DMS53 (cell line): ENCODE measurements at regions not wholly inside any gene's neighbourhood (a gene's known extent, or its start where the extent isn't known, plus 50 kb on each side); places are given as distances from the start of the nearest gene placed in this dataset.

Experiments
- DNase-seq: peaks from one replicate; lab custom pipeline; 2025; lab: John Stamatoyannopoulos, UW

DNA sequence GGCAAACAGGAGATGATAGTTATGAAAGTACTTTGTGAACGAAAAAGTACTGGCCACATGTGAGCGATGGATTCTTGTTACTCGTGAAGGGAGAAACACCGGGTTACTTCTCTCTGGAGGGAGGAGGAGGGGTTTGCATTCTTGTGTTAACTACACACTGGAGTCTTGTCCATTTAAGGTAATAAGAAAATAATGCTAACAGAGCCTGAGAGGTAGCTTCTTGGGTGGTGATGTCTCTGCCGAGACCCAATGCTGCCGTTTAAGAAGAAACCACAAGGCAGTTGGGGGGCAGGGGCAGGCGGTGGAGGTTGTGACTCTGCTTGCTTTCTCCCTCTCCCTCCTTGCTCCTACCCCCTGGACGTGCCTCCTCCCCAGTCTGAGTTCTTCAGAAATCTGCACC lies 100.9 kb upstream of the ROPN1 start:
- no peak for DNase-seq

DNA sequence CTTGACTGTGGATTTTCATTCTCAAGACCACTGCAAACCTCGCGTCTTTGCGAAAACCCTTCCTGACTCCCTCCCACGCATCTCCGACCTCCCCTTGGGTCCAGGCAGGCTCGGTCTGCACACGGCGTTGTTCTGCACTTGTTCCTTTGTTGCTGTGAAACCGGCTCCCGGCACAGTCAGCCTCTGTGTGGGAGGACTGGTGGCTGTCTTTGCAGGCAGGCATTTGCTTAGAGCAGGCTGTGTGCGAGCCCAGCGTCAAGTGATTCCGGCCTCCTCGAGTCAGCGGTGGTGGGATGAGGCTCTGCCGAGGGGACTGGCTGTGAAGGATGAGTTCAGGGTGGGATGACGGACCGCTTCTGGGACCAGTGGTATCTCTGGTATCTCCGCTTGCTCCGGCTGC lies 102.6 kb upstream of the ROPN1 start:
- no peak for DNase-seq

DNA sequence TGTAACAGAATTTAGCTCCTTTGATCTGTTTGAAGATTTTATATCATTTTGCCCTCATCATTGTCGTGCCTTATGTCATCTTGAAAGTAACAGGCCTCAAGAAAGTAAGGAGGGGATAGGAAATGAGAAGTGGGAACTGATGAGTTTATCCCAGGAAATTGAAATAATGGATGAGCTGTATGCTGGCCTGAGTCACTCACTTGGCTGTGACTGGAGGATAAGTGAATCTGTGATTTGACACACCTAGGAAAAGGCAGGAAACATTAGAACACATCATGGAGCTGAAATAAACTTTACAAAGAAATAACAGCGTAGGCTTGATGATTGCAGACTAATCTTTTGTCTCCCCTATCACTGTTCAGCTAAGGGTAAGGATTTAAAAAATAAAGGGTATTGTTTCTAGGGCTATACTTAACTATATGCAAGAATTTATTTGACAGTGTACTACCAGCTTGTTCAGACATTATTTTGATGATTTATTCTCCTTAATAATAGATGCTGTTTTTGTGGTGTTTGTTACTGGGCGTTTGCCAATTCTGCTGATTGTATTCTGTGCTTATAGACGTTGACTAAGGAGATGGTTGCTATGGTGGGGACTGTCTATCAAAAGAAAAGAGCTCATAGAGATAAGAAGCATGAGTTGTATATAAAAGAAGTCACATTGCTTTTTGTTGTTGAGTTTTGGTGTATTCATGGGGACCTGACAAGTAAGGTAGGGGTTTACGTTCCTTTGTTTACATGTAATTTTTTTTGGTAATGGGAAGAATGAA lies 105.6 kb upstream of the ROPN1 start:
- no peak for DNase-seq

DNA sequence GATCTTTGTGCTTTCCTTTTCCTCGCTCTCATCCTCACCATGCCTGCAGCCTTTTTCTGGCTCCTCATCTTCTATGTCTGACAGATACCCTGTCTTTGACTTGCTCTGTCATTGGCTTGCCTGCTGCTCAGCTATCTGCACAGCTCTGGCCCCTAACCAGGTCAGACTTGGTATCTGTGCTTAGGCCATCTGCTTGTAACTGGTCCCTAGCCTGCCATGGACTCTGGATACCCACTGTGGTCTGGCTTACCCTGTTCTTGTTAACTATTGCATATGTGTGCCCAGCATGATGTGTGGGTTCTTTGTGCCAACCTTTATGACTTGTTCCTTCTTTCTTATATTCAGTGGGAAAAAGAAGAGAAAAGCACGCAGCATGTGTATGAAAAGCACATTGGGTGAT lies 109.7 kb upstream of the ROPN1 start:
- DNase-seq, result no peak

DNA sequence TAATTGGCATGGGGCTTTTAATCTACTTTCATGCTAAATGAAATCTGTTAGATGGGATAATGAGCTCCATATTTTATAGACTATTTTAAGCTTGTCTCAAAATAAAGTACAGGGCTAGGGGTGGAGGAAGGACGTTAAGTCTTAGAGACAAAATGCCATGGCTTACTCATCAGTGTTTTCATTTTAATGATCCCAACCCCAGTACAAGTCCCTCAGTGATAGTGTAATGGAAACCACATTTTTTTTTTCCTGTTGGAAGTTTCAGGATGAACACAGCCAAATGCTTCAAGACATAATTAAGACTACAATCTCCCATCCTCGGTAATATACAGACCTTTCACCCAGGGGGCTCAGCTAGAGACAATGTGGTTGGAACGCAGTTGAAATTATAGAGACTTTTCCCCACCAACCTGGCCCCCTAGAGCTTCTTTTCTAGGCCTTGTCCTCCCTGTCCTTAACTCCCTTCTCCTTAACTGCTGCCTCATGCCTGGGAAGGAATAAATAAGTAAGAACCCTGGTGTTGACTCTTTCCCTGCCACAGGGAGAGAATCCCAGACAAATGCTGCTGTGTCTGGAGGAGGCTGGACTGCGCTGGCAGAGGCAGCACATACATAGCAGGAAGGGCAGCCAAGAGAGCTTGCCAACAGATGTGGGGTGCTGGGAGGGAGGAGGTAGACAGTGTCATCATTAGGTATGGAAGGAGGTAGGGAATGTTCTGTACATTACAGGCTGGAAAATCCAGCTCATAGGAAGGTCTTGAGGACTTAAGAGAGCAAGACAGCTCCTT lies 115.4 kb upstream of the ROPN1 start:
- no peak for DNase-seq

DNA sequence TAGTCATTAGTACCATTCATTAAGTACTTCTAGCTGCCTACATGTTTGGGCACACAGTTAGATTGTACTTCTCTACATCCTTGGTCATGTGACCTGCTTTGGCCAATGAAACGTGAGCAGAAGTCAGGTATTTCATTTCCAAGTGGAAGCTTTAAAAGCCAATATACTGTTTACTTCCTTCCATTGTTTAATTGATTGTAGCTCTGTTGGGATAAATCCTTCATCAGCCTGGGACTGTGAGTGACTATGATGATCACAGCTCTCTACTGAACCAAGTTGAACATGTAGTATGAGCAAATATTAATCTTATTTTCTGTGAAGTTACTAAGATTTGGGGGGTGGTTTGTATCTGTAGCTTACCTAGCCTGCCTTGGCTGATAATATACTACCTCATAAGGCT lies 116.5 kb upstream of the ROPN1 start:
- DNase-seq, result no peak

DNA sequence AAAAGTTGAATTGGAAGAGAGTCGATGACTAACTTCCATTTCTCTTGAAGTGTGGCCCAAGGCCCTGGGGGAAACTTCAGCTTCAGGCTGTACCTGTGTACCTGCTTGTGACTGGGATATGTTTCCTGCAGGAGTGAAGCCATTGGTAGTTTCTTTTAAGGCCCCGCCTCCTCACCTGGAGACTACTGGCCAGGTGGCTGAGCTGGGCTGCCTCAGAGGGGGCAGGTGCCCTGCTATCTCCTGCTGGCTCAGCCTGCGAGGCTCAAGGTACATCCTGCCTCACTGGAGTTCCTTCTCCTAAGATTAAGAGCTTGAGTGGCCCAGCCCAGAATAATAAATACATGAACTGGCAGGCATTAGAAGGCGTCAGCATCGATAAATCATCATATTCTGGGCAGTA lies 121.6 kb upstream of the ROPN1 start:
- peak; percentile 4 for DNase-seq

DNA sequence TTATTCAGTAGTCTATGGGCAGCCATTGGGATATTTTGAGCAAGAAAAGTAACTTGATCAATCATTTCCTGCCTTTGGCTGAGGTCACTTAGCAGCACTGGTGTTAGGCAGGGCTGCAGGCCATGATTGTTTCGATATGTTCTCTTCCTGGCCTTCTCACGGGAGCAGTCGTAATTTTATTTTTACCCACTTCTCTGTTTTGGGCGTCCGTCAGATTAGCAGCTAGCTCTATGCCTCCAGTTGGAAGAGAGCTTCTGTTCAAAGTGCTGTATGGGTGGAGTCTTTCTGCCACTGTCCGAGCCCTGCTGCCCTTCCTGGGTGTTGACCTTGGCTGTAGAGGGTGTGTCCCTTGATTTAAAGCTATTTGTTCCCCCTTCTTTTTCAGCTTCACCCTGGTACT lies 123.4 kb upstream of the ROPN1 start:
- no peak for DNase-seq

DNA sequence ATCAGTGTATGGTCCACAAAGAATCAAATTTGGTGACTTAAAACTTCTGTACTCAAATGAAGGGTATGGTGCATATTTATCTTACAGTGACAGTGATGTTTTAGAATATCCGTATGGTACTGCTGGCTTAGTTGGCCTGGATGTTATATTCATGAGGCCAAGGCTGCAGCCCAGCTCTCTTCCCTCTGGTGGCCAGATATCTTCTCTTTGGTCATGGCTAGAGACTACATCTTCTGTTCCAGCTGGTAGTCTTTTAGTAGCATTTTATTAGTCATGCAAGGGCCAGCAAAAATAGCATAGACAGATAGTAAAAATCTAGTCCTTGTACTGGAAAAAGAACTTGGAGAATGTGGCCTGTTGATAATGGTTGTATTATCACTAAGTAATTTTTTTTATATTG lies 124.0 kb upstream of the ROPN1 start:
- DNase-seq, result no peak

DNA sequence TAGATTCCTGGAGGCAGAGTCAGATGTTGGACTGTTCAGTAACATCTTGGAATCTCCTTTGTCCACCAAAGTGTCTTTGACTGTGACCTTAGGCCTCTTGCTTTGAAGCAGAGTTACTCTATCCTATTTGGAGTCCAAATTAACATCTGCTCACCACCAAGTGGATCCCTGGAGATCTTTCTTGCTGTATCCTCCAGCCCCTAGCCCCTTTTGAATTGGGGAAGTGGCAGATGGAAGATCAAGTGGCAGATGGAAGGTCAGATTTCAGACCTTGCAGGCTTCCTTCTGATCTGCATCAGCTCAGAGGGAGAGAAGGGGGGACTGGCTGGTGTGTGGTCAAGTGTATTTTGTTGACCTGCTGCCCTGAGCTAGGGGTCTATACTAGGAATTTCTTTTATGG lies 125.0 kb upstream of the ROPN1 start:
- DNase-seq, result no peak

DNA sequence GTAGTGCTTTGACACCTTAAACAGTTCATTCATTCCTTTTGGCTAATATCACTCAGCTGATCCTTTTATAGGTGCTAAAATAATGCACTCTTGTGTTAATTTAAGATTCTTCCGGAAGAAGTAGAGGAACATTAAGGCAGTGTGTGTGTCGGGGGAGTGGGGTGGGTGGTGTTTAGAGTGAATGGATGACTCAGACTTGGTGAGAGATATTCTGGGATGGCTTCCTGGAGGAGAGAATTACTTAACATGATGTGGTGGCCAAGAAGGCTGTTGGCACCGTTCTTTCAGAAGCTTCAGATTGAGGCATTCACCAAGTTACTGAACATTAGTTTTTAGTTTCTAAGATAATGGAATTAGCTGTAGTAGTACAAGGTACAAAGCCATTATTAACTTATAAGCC lies 125.6 kb upstream of the ROPN1 start:
- DNase-seq, result no peak

DNA sequence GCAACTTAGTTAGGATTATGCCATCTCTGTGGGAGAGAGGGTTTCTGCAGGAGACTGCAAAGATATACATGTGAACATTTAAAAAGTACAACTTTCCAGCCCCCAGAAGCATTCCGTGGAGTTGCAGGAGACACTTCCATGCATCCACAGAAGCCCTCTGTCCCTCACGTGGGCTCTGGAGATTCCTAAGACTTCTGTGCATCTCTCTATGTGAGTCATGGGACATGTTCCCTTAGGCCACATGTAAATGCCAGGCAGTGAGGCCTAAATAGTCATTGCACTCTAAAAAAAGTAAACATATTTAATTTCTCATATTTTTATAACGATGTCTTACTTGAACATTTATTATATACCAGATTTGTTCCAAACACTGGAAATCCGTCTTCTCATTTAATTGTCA lies 126.5 kb upstream of the ROPN1 start:
- no peak for DNase-seq

DNA sequence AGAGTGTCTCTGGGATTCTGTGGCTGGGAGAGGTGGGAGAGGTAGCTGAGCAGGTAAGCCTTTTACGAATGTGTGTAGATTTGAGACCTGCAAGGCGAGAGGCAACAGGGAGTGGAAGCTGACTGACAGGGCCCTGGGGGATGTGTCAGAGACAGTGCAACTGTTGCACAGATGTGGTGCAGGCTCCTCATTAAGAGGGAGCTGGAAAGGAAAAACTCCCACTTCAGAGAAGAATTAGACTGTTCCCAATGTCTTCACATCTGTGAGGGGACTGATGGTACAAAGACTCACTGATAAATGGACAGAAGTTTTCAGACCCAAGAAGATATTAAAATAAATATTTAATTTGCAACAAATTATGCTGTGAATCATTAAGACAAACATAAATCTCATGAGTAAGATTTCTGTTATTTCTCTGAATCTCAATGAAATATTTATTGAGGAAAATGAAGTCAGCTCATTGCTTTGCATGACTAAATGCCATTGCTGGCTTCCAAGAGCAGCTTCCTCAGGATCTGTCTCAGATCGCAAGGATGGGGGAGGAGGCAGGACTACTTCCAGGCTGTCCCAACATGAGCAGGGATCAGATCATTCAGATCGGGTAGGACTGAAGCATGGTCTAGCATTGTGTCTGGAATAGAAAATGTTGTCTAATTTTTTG lies 127.3 kb upstream of the ROPN1 start:
- no peak for DNase-seq

DNA sequence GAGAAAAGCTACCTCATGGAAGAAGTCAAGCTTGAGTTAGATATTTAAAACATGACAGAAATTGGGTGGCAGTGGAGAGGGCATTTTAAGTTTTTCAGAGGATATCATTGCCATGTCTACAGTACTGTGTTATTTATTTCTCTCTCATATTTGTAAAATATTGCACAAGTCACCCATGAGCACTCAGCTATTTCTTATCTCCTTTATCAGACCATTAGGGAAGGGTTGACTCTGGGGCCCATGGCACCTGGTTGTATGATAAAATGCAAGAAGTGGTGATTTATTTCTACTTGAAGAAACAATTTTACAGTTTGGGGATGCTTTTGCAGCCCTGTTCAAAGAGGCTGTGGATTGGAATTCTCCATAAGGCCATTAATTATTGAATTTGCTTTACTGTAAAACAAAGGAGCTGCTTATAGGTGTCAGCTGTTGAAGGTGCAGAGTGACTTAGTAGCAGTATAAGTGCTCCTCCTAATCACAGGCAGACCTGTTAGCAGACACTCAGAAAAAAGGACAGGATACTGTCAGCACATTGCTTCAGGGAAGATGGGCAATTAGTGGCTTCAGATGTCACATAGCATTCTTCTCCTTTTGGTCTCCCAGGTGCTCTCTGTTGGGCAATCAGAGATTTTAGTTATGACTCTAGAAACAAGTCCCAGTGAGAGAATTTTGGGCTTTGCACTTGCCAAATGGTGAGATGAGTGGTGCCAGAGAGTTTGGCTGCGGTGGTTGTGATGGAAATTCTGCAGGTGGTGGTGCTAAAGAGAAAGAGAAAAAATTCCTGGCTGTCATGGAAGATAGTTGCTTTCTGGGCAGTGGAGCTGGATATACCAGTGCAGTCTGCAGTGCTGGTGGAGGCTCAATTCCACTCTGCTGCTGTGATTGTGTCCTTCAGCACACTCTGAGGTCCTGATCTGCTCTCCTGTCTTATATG lies 129.7 kb upstream of the ROPN1 start:
- no peak for DNase-seq

DNA sequence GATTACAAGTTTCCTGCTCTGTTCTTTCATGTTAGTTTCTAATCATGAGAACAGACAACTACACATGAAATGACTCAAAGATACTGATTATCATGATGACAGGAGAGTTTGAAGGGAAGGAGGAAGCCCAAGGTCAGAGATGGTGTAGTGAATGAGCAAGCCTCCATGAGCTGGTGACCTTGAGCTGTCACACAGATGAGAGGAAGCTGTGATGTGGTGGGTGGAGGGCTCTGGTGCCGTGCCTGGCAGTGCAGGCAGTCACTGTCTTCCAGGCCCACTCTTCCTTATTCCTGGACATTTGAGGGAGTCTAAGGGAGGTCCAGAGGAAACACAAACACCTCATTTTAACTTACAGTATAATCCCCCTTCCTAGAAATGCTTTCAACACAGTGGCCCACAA lies 133.4 kb upstream of the ROPN1 start:
- no peak for DNase-seq

DNA sequence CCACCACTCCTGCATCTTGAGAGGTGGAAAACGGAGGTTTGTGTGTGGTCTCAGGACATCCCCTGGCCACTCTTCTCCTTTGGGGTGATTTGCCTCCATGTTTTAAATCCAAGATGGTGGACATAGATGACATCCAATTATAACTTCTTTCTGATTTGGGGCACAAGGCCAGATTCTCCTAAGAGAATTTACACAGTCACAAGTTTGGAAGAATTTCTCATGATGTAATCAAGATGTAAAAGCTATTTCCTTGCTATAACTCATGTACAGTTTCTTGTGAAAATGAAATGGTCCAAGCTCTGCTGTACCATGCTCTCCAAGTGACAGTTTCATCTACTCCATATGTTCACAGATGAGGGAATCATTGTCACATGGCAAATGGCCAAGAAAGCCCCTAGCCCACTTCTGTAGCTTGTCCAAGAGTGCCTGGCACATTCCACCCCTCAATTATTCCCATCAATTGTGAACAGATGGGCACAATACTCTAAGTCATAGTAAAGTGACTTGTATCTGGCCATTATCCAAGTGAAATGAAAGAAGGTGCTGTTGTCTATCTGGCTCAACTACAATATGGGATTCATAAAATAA lies 134.6 kb upstream of the ROPN1 start:
- no peak for DNase-seq

DNA sequence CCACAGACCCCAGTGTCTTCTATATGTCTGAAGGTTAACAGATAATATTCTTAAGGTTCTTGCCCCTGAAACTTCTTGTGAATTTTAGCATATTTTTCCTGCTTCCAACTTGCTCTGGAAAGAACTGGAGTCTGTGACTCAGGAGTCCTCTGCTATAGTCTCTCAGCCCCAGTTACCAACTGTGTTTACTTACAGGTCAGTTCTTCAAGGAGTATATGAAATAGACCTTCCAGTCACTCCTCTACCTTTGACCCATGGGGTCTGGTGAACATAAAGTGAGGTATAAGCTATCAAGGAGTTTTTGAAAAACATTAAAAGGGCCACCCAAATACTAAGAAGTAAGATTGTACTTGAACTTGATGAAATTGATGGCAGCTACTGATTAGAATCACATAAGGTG lies 139.2 kb upstream of the ROPN1 start:
- no peak for DNase-seq

DNA sequence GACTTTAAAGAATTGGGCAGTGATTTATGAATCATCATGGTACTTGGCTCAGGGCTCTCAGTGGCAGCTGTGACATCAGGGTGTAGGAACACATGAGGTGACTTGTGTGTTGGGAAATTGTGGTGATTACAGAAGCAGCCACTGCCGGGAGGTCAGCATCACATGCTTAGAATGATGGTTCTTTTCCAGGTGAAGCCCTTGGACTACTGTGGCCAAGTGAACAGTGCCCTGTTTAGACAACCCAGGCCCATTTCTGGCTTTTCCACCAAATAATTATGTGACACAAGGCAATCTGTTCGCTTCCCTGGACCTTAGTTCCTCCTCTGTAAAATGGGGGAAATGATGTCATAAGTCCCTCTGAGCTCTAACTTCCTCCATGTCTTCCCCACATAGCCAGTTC lies 139.7 kb upstream of the ROPN1 start:
- peak; percentile 21 for DNase-seq

DNA sequence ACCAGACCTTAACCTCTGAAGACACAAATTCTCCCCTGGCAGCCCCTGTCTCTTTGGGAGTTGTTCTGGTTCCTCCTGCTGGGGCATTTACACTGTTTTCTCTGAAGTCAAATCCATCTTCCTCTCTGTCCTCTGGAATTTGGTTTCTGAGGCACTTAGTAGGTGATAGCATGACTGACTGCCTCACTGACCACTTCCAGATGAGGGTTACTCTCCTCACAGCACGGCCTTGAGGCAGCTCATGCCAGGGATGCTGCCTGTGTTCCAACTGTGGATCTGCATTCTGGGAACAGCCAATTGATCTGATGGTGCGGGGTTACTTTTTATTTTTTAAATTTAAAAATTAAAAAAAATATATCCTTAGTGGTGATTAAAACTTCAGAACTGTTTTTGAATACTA lies 140.9 kb upstream of the ROPN1 start:
- DNase-seq, result no peak

DNA sequence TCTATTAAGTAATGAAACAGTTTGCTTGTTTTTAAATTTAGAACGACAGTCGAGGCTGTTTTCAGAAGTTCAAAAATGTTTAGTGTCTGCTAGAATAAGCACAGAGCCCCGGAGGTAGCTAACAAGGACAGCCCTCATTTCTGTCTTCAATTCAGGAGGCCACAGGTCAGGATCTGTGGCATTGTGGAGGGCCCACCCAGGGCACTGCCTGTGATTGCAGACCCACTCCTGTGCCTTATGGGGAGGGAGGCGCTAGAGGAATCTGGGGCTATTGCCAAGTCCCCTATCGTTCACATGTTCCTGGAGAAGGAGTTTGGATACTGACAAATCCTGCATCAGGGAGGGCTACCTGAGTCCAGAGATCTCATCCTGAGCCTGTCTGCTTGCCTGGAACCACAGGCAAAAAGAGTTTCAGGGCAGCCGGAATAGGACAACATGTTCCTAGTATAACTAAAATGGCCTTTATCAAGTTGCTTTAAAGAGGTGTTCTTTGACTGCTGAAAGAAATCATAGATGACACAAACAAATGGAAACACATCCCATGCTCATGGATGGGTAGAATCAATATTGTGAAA lies 141.5 kb upstream of the ROPN1 start:
- no peak for DNase-seq

DNA sequence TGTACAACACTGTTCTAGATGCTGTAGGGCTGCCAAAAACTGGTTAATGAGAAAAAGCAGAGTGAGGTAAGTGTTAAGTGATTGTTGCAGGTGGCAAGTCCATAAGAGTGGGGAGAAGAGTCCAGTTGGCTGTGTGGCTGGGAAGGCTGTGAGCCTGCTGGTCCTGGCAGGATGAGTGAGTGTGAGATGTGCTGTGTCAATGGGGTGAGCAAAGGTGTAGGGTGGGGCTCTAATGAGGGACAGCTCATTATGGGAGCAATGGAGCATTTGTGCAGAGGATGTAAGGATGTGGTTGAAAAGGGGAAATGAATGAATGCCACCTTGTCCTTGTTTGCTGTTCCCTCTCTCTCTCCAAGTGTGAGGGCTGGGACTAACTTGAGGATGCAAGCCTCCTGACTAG lies 145.3 kb upstream of the ROPN1 start:
- DNase-seq, result peak; percentile 72
